ENCODE measurements at regions not wholly inside any gene's neighbourhood (a gene's known extent, or its start where the extent isn't known, plus 50 kb on each side); places are given as distances from the start of the nearest gene placed in this dataset.

DNA sequence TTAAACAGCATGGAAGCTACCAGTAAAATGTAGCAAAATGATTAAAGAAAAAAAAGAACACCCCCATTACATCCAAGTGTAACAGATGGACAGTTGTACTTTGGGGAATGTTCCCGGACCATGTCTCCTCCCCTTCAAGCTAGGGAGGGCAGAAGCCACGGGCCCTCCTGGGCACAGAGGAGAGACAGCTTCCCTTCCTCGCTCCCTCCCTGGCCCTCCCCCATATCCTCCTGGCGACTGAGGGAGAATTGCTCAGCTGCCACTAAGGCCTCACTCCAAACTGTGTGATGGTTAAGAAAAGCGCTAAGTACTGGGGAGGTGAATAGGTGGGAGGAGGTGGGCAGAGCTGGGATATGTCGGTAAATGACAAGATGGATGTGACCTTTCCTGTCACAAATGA is 358.0 kb downstream of the HRH4 start:
- DNase-seq (ENCODE audit: low spot score) (no peak), FAIRE-seq (no peak)

DNA sequence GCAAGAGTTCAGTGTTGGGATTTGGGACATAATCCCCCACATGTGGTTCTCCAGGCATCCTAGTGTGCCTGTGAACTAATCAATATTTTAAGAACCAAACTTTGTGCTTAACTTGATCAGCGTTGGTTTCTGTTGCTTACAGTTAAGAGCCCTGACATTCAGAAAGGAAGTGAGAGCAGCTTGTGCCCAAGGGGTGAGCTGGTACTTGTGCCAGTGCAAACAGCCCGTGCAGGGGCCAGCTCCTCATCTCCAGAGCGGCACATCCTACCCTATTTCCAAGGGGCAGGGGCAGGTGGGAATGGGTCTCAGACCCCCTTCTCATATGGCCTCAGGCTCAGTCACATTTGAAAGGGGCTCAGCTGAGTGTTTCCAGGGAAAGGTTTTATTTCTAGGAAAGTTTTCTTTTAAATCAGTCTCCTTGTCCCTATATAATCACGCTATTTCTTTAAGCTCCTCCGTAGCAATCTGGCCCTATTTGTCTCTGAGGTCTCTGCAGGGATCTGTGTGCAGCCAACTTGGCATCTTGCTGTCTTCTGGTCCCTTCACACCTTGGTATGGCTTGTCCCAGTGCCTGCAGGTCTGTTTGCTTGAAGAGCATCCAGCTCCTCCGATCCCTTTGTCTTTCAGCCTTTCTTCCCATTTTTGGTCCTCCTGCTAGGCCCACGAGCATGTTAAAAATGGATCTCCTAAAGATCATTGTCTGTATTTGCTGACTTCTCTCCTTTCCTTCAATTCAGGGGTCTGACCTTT is 358.9 kb downstream of the HRH4 start:
- FAIRE-seq (no peak), DNase-seq (ENCODE audit: low spot score) (no peak)

DNA sequence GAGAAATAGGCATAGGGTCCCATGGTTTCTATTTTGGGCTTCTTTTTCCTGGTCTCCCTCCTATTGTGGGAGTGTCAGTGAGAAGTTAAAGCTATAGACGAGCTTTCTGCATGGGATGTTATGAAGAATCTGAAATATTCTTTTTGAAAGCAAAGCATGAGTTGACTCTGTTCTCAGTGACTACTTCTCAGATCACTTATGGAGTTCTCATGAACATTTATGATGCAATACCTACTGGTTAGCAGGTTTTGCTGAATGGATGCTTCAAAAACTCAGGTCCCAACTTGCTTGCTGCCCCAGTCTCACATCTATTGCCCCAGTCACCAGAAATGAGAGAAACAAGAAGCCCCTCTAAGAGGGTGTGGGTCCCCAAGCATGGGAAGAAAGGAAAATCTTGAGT is 365.0 kb downstream of the HRH4 start:
- FAIRE-seq: no peak
- no peak for DNase-seq (ENCODE audit: low spot score)

DNA sequence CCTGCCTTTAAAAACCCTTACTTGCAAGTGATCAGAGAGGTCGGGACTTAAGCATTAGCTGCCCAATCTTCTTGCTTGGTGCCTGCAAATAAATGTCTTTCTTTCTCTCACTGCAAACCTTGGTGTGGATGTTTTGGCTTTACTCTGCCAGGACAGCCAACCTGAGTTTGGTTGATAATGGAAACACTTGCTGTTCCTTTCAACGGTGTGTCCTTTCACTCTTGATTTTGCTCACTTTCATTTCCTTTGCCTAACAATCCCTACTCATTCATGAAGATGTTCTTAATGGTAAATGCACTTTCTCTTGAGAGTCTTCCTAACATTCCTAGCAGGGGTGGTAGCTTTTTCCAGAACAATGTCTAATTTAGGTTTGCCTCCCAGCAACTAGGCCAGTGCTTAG is 366.2 kb downstream of the HRH4 start:
- no peak for DNase-seq (ENCODE audit: low spot score)
- FAIRE-seq: no peak

DNA sequence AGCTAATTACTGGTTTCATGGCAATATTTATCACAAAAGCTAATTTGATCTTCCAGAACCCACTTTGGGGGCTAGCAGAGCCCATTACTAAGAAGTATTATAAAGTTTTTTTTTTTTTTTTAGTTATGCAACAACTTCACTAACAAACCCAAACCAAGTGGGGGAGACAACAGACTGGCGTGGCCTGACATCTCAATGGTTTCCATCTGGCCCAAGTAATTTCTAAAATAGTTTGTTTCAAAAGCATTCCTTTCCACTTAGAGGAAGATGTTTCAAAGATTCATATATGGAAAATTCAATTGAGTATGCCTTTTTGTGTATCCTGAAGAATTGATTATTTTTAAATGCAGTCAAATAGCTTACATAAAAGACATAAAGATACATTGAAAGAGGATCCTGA is 367.1 kb downstream of the HRH4 start:
- DNase-seq (ENCODE audit: low spot score) (no peak), FAIRE-seq (no peak)

DNA sequence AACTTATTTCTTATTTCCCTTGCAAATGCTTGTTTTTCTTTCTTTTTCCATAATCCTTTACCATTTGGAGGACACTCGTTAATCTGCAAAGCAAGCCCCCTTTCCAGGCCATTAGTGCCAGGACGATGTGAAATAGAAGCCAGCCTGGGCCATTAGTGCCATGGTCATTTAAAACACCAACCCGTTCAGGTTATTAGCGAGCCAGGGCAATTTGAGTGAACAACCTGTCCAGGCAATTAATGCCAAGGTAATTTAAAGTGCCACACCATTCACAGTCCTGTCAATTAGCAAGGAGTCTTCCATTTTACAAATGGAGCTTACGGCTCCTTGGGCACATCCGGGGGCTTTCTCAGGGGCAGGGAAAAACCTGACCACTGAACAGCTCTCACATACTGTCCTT is 370.6 kb downstream of the HRH4 start:
- FAIRE-seq (no peak), DNase-seq (ENCODE audit: low spot score) (no peak)

DNA sequence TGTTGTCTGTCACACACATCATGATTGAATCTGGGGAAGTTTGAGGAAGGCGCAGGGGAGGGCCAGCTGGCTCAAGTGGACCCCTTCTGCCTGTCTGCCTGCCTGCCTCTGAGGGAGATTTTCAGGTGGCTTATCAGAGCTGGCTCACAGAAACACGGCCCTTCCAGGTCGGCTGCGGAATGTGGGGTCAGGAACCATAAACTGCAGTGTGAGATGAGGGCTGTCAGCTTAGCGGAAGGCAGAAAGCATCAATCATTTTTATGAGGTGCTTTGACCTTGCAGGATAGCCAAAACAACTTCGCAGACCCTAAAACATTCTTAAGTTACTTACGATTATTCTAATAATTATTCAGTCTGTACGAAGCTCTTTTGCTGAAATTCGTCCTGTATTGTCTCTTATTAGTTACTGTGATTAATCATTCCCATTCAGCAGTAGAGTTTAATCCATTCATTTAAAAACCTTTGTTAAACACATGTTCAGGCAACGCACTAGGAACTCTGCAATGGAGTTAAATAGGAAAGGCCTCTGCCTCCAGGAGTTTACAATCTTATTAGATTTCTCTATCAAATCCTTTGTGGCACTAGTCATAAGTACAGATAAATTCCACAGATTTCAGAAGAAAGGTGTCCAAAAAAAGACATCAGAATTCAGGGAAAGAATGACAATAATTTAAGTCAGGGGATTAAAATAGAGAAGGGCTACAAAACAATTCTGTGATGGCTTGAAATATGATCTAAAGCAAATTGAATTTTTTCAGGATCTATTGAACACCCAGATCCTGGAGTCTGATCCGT is 371.6 kb downstream of the HRH4 start:
- DNase-seq (ENCODE audit: low spot score): no peak
- no peak for FAIRE-seq

DNA sequence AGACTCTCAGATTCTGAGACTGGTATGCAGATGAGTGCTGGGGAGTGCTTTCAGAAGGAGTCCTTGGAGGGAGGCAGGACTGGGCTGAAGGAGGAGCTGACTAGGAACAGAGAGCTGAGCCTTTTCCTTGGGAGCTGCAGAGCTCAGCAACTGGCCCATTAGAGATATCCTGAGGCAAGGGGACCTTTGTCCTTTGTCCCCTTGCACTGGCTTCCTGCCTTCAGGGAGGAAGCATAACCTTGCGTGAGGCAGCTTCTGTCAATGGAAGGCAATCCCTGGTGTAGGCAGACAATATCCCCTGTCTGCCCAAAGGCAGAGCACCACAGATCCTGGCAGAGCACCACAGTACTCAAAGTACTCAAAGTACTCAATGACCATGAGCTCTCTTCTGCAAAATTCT is 375.3 kb downstream of the HRH4 start:
- FAIRE-seq (no peak), DNase-seq (ENCODE audit: low spot score) (no peak)

DNA sequence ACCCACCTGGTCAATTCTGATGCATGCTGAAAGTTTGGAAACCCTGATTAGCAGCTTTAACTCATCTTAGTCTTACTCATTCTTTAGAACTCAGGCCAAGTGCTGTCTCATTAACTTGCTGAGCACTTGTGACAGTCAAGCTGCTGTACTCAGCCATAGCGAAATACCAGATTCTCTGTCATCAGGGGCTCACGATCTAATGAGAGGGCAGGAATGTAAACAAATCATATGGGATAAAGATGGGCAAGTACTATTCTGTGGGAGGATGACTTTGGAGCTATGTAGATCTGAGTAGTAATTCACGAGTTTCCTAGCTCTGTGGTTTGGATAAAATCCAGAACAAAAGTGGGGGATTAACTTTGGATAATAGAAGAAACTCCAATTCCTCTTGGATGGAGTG is 376.6 kb downstream of the HRH4 start:
- FAIRE-seq (no peak), DNase-seq (ENCODE audit: low spot score) (no peak)

DNA sequence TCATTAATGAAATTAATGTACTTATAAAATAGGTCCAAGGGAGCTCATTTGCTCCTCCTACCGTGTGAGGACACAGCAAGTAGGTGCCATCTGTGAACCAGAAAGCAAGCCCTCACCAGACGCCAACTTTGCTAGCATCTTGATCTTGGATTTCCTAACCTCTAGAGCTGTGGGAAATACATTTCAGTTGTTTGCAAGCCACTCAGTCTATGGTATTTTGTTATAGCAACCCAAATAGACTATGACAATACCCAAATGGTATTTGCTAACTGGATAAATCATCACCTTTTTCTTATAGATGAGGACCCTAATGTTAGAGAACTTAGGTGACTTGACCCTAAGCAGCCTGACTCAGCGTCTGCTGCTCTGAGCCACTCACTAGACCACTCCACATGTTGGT is 379.6 kb downstream of the HRH4 start:
- no peak for FAIRE-seq
- no peak for DNase-seq (ENCODE audit: low spot score)

DNA sequence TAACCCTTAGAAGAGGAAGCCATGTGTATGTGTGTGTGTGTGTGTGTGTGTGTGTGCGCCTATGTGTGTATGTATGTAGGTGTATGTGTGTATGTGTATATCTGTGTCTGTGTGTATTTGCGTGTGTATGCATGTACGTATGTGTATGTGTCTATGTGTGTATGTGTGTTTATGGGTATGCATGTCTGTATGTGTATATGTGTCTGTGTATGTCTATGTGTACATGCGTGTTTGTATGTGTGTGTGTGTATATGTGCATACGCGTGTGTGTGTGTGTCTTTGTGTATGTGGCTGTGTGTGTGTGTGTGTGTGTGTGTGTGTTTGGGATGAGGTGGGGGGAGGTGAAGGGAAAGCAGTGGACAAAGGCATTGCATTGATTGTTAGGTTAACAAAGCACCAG is 380.2 kb downstream of the HRH4 start:
- FAIRE-seq (no peak), DNase-seq (ENCODE audit: low spot score) (no peak)

DNA sequence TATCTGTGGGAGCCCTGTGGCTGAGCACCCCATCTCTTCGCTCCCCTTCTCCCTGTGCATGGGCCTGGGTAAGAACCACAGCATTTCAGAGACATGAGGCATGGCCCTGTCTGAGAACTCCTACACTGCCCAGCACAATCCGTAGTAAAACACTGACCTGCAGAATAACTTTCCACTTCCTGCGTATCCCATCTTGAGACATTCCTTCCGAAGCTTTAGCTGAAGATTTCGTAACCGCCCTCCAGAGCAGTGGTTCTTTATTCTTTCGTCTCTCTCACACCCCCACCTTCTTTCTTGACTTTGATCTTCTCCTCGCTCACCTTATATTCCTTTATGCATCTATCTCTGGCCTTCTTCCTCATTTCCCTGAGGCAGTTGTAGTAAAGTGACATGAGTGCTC is 381.1 kb downstream of the HRH4 start:
- FAIRE-seq (no peak), DNase-seq (ENCODE audit: low spot score) (no peak)

DNA sequence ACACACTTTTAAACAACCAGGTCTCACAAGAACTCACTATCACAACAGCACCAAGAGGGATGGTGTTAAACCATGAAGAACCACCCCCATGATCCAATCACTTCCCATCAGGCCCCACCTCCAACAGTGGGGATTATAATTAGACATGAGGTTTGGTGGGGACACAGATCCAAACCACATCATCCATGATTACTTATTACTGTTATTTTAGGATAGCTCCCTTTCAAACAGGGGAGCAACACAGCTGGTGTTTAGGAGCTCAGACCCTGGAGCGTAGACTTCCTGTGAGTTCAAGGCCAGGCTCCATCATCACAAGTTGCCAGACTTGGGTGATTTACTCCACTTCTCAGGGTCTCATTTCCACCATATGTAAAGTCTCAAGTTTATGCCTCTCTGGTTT is 382.7 kb downstream of the HRH4 start:
- no peak for FAIRE-seq
- no peak for DNase-seq (ENCODE audit: low spot score)

DNA sequence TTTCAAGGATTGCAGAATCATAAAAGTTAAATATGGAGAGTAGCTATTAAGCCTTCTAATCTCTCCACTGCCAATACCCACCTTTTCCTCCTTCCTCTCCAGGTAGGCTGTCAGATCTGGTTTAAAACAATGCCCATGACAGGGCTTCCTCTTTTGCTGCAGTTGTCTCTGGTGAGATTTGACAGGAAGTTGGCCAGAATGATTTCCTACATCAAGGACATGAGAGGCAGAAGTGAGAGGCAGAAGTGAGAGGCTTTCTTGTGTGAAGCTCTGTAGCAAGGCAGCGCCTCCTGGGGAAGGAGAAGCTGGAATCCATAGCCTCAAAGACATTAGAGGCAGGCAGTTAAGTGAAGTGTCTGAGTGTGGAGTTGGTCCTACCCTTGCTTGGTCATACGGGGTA is 385.7 kb downstream of the HRH4 start:
- FAIRE-seq: no peak

DNA sequence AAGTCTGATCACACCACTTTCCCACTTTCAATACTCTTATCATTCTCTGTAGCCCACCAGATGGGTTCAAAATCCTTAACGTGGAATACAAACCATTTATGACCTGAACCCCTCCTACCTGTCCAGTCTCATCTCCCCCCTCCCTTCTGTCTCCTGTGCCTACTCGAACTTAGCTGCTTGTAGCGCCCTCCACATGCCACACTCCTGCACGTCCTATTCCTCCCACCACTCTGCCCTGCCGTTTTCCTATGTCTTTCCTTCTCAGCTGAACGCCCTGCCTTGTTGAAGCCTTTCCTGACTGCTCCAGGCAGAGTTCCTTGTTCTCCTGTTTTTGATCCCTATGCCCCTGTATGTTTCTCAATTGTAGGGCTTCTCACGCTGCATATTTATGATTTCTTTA is 390.1 kb downstream of the HRH4 start:
- DNase-seq (ENCODE audit: low spot score) (no peak), FAIRE-seq (no peak)

More for the DNA sequence above, 385.7 kb downstream of the HRH4 start:
- no peak for DNase-seq (ENCODE audit: low spot score)

DNA sequence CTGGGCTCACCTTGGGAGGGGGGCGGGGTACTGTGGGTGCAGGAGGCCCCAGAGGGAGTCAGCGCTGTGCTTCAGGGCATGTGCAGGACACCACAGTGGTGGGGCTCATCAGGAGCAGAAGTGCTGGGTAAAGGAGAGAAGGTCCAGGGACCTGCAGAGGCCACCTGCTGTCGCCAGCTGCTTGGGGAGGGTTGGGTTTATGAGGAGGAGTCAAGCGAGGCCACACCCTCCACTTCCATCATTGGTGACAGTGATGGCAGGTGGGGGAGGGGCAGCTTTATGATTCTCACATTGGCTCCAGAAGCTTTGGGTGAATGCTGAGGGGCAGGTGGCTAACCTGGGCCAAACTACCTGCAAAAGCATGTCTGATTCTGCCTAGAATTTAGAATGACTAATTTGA is 392.6 kb downstream of the HRH4 start:
- FAIRE-seq (no peak), DNase-seq (ENCODE audit: low spot score) (no peak)

DNA sequence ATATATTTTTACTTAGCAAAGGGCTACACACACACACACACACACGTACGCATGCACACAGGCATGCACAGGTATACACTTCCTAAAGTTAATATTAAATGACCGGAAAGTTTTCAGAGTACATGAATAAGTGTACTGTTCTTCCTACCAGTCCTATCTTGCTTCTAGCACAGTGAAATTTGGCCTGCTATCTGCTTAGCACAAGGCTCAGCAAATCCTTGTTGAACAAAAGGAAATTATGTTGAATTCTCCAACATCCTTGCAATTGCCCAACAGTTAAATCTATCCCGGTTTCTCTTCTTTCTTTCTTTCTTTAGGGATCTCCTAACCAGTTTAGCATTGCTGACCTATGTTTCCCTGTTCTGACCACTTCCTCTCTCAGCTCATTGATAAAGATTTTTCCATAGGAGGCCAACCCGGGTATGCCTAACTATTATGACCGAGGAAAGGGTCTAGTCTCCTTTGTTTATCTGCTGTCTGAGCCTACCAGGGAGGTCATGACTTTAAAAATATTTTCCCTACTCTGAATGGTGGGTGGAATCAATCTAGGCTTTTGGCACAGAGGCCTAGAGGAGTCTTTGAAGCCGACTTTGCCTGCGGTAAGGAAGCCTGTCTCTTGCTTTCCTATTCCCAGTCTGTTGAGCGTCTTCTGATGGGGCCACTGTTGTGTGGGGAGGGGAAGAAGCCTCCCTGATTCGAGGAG is 400.7 kb downstream of the HRH4 start:
- DNase-seq (ENCODE audit: low spot score) (no peak), FAIRE-seq (no peak)

DNA sequence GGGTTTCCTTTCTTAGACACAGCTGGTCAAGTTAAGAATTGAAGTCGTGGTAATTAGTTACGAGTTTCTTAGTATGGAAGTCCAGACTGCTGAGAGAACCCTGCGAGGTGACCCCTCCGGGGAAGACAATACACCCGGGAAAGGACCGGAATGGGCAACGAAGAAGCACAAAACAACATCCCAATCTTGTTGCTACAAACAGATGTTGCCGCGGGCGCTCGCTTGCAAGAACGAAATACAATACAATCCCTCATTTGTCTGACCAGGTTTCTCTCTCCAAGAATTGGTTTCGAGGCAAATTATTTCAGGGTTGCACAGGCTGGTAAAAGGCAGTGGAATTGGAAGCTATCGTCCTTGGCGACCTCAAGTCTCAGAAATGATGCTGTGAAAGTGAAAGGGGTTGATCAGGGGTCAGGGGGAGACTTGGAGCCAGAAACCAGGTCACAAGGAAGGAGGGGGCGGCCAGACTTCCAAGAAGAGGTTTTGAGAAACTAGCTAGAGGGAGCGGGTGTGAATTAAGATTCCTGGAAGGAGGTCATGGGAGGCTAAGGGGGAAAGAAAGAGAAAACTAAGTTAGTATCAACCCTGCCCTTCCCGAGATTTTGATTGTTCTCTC is 401.9 kb downstream of the HRH4 start:
- no peak for DNase-seq (ENCODE audit: low spot score)
- no peak for FAIRE-seq

DNA sequence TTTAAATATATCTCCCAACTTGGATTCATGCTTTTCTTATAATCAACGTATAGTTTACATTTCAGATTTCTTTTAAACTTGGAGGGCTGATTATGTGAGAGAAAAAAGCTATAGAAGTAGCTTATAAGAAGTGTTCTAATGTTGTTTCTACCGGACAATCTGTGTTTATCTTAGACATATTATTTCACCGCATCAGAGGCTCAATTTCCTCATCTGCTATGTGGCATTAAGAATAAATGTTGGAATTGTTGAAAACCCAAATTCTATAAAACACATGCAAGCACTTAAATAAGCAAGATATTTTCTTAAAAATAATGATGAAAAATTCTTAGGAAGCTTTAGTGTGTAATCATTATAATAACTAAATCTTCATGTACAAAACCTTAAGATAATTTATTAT is 407.9 kb downstream of the HRH4 start:
- DNase-seq (ENCODE audit: low spot score) (no peak), FAIRE-seq (no peak)

DNA sequence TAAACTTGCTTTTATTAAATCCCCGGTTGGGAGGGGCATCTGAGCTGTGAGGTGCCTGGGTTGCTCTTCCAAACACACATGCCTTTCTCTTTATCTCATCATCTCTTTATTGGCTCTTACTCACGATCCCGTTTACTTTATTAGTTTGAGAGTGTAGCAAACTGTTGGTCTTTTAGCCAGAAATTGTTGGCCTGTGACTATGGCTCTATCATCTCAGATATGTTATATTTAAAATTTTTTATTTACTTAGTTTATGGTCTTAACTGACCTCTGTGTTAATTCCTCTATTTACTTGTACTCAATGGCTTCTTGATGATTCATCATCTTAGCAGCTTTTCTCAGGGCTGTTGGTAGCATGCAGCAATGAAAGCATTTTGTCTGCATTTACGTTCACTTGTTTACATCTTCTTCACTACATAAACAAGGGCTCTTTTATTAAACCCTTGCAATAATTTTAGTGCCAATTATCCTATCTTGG is 408.4 kb downstream of the HRH4 start:
- FAIRE-seq (no peak), DNase-seq (ENCODE audit: low spot score) (no peak)

DNA sequence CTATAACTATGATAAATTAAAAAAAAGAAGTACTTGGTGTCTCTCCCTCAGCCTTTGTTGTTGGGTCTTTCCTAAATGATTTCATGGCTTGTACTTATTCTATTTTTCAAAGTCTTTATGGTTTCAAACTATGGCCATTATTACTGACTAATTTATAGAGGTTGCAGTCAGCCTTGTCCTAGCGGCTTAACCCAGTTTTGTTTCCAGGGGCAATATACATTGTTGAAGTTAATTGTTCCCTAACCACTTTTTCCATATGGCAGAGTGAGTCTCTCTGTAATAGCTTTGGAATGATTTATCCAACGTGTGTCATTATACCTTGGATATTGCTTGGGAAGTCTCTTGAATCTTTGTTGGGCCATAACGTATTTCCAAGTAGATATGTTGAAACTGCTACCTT is 408.8 kb downstream of the HRH4 start:
- no peak for DNase-seq (ENCODE audit: low spot score)
- FAIRE-seq: no peak

DNA sequence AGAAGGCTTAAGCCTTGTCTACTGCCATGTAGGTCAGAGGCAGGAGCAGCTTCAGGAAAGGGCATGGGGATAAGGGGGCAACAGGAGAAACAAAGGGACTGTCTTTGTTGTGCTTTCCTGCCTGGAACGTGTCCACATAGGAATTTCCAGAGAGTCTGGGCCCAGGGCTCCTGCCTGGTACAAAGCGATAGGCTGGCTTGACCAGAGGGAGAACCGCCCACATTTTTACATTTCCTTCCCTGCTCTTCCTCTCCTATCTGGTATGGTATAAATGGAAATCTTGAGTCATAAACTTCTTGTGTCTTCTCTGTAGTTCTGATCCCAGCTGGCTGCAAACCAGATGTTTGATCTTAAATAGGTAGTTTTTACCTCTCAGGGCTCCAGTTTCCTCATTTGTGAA is 414.8 kb downstream of the HRH4 start:
- no peak for FAIRE-seq
- no peak for DNase-seq (ENCODE audit: low spot score)
